Neural progenitor cell (in vitro differentiated cells): ENCODE measurements at regions not wholly inside any gene's neighbourhood (a gene's known extent, or its start where the extent isn't known, plus 50 kb on each side); places are given as distances from the start of the nearest gene placed in this dataset.

Experiments
- CTCF ChIP-seq: fragments of 200-600 bp; sonication (generic); IDR thresholded peaks from 2 replicates; pipeline ENCODE4 v1.5.1; 2017; ENCODE audit warnings: antibody characterized with exemption, mild to moderate bottlenecking
- EZH2phosphoT487 ChIP-seq: fragments of 200-600 bp; sonication (generic); IDR thresholded peaks from 2 replicates; pipeline ENCODE4 v1.6.1; 2017; ENCODE audit warnings: antibody characterized with exemption

GRCh38 chr1:96999191-96999590 lies 277.6 kb downstream of the PTBP2 start:
- TF ChIP-seq CTCF, result no peak
- no peak for TF ChIP-seq EZH2phosphoT487
